ENCODE measurements at regions not wholly inside any gene's neighbourhood (a gene's known extent, or its start where the extent isn't known, plus 50 kb on each side); places are given as distances from the start of the nearest gene placed in this dataset.

GRCh38 chr1:10889650-10890353 is 93.4 kb upstream of the CASZ1 start:
- TF ChIP-seq, protein P1, sequence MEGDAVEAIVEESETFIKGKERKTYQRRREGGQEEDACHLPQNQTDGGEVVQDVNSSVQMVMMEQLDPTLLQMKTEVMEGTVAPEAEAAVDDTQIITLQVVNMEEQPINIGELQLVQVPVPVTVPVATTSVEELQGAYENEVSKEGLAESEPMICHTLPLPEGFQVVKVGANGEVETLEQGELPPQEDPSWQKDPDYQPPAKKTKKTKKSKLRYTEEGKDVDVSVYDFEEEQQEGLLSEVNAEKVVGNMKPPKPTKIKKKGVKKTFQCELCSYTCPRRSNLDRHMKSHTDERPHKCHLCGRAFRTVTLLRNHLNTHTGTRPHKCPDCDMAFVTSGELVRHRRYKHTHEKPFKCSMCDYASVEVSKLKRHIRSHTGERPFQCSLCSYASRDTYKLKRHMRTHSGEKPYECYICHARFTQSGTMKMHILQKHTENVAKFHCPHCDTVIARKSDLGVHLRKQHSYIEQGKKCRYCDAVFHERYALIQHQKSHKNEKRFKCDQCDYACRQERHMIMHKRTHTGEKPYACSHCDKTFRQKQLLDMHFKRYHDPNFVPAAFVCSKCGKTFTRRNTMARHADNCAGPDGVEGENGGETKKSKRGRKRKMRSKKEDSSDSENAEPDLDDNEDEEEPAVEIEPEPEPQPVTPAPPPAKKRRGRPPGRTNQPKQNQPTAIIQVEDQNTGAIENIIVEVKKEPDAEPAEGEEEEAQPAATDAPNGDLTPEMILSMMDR (IDR thresholded peaks at IDR 0.05; ENCODE audit: borderline replicate concordance, extremely low read depth, low read length, poor library complexity, severe bottlenecking): no peak
- no peak for TF ChIP-seq EZH2 (IDR thresholded peaks at IDR 0.05; ENCODE audit: borderline replicate concordance, low read depth, low read length, severe bottlenecking)
- Histone ChIP-seq H3K36me3 (ENCODE audit: insufficient read depth, low read length) (no peaks in the 10 kb centered on the region), H3K9me3 (ENCODE audit: insufficient read depth, low read length, severe bottlenecking) (no peaks in the 10 kb centered on the region), H3K4me2 (ENCODE audit: insufficient read depth, low read length) (no peak overlapping the region), H2AFZ (ENCODE audit: low read depth, low read length) (no peak overlapping the region), H3K27ac (ENCODE audit: low read length) (no peak overlapping the region), H3K4me1 (ENCODE audit: insufficient read depth, low read length) (no peaks in the 10 kb centered on the region), H3K27me3 (ENCODE audit: insufficient read depth, low read length, poor library complexity) (no peaks in the 10 kb centered on the region), H3K9ac (ENCODE audit: low read depth, low read length) (no peak overlapping the region), H3K4me3 (ENCODE audit: low read depth in 1 of 2, low read length in 2 of 2) (no peak overlapping the region), H4K20me1 (ENCODE audit: insufficient read depth, low read length) (no peaks in the 10 kb centered on the region; the same call in 1 of the 2 replicates), H3K79me2 (ENCODE audit: insufficient read depth, low read length) (no peaks in the 10 kb centered on the region)
- ATAC-seq (ENCODE audit: insufficient read depth, low read depth) (no peak), DNase-seq (no peak)

- H3K4me1 ChIP-seq (ENCODE audit: insufficient read depth, low read length): no peaks in the 10 kb centered on the region
- no peaks in the 10 kb centered on the region for H3K36me3 ChIP-seq (ENCODE audit: insufficient read depth, low read length)
- no peaks in the 10 kb centered on the region for H3K79me2 ChIP-seq (ENCODE audit: insufficient read depth, low read length)
- no peak overlapping the region for H3K4me3 ChIP-seq (ENCODE audit: low read depth in 1 of 2, low read length in 2 of 2)
- no peak overlapping the region for H3K27ac ChIP-seq (ENCODE audit: low read length)
- no peak overlapping the region for H2AFZ ChIP-seq (ENCODE audit: low read depth, low read length)
- H4K20me1 ChIP-seq (ENCODE audit: insufficient read depth, low read length): no peaks in the 10 kb centered on the region; the same call in 1 of the 2 replicates
- H3K27me3 ChIP-seq (ENCODE audit: insufficient read depth, low read length, poor library complexity): no peaks in the 10 kb centered on the region
- DNase-seq (no peak), ATAC-seq (ENCODE audit: insufficient read depth, low read depth) (no peak)
- TF ChIP-seq, protein P1 (IDR thresholded peaks at IDR 0.05; ENCODE audit: borderline replicate concordance, extremely low read depth, low read length, poor library complexity, severe bottlenecking): no peak
- no peak for TF ChIP-seq EZH2 (IDR thresholded peaks at IDR 0.05; ENCODE audit: borderline replicate concordance, low read depth, low read length, severe bottlenecking)
- no peak overlapping the region for H3K9ac ChIP-seq (ENCODE audit: low read depth, low read length)
- no peak overlapping the region for H3K4me2 ChIP-seq (ENCODE audit: insufficient read depth, low read length)
- no peaks in the 10 kb centered on the region for H3K9me3 ChIP-seq (ENCODE audit: insufficient read depth, low read length, severe bottlenecking)
Measured at GRCh38 chr1:10890491-10891071, 94.1 kb upstream of the CASZ1 start.

GRCh38 chr1:10891091-10891490 is 94.6 kb upstream of the CASZ1 start:
- DNase-seq (no peak), ATAC-seq (ENCODE audit: insufficient read depth, low read depth) (no peak)
- no peak overlapping the region for H3K4me2 ChIP-seq (ENCODE audit: insufficient read depth, low read length)

More at GRCh38 chr1:10891091-10891490, 94.6 kb upstream of the CASZ1 start:
- TF ChIP-seq EZH2 (IDR thresholded peaks at IDR 0.05; ENCODE audit: borderline replicate concordance, low read depth, low read length, severe bottlenecking): no peak
- TF ChIP-seq, protein P1 (IDR thresholded peaks at IDR 0.05; ENCODE audit: borderline replicate concordance, extremely low read depth, low read length, poor library complexity, severe bottlenecking): no peak
- Histone ChIP-seq H3K27ac (ENCODE audit: low read length) (no peak overlapping the region), H3K27me3 (ENCODE audit: insufficient read depth, low read length, poor library complexity) (no peaks in the 10 kb centered on the region), H3K9me3 (ENCODE audit: insufficient read depth, low read length, severe bottlenecking) (no peaks in the 10 kb centered on the region), H3K4me3 (ENCODE audit: low read depth in 1 of 2, low read length in 2 of 2) (no peak overlapping the region), H3K79me2 (ENCODE audit: insufficient read depth, low read length) (no peaks in the 10 kb centered on the region), H3K9ac (ENCODE audit: low read depth, low read length) (no peak overlapping the region), H3K36me3 (ENCODE audit: insufficient read depth, low read length) (no peaks in the 10 kb centered on the region), H4K20me1 (ENCODE audit: insufficient read depth, low read length) (no peaks in the 10 kb centered on the region; the same call in 1 of the 2 replicates), H3K4me1 (ENCODE audit: insufficient read depth, low read length) (no peaks in the 10 kb centered on the region), H2AFZ (ENCODE audit: low read depth, low read length) (no peak overlapping the region)

Data from DND-41 (cell line).